Medulla oblongata (tissue), 1 donor: ENCODE measurements at regions not wholly inside any gene's neighbourhood (a gene's known extent, or its start where the extent isn't known, plus 50 kb on each side); places are given as distances from the start of the nearest gene placed in this dataset.
"Not testable (repeated sequence)": the region's sequence is repeated elsewhere in the genome, so short reads cannot be mapped to it uniquely, and the experiment has no call there.

Experiments
- DNase-seq: peaks from one replicate; pipeline ENCODE4 v3.0.0-alpha.2; 2015; ENCODE audit errors: extremely low spot score

GRCh38 chr20:43404878-43405277, 52.8 kb upstream of the SRSF6 start:
- no peak for DNase-seq

GRCh38 chr20:43400882-43401281, 56.8 kb upstream of the SRSF6 start:
- DNase-seq: not testable (repeated sequence)

GRCh38 chr20:43398676-43399324, 58.9 kb upstream of the SRSF6 start:
- no peak for DNase-seq

GRCh38 chr20:43397147-43397546, 60.5 kb upstream of the SRSF6 start:
- DNase-seq: no peak

- no peak for DNase-seq
These were observed 64.6 kb upstream of the SRSF6 start for GRCh38 chr20:43393052-43393451.

- DNase-seq: no peak
These were observed 65.1 kb upstream of the SRSF6 start for GRCh38 chr20:43392561-43392960.

GRCh38 chr20:43389839-43390626, 67.7 kb upstream of the SRSF6 start:
- no peak for DNase-seq

- no peak for DNase-seq
These were observed 68.5 kb upstream of the SRSF6 start for GRCh38 chr20:43389211-43389610.

GRCh38 chr20:43388268-43389002, 69.3 kb upstream of the SRSF6 start:
- DNase-seq: no peak

GRCh38 chr20:43387737-43388136, 70.0 kb upstream of the SRSF6 start:
- no peak for DNase-seq

GRCh38 chr20:43386878-43387277, 70.8 kb upstream of the SRSF6 start:
- DNase-seq: no peak

GRCh38 chr20:43385914-43386313, 71.8 kb upstream of the SRSF6 start:
- no peak for DNase-seq

- DNase-seq: no peak
These were observed 73.4 kb upstream of the SRSF6 start for GRCh38 chr20:43384101-43384940.

GRCh38 chr20:43383026-43383795, 74.5 kb upstream of the SRSF6 start:
- DNase-seq: no peak

- not testable (repeated sequence) for DNase-seq
These were observed 75.6 kb upstream of the SRSF6 start for GRCh38 chr20:43382135-43382534.

- not testable (repeated sequence) for DNase-seq
These were observed 76.2 kb upstream of the SRSF6 start for GRCh38 chr20:43381533-43381932.

GRCh38 chr20:43379239-43379917, 78.3 kb upstream of the SRSF6 start:
- DNase-seq: no peak

GRCh38 chr20:43376831-43377230, 80.9 kb upstream of the SRSF6 start:
- no peak for DNase-seq

- DNase-seq: no peak
These were observed 82.1 kb upstream of the SRSF6 start for GRCh38 chr20:43375591-43375990.

GRCh38 chr20:43372051-43372450, 85.6 kb upstream of the SRSF6 start:
- DNase-seq: no peak
